Breast epithelium (tissue), 3 donors: ENCODE measurements at regions not wholly inside any gene's neighbourhood (a gene's known extent, or its start where the extent isn't known, plus 50 kb on each side); places are given as distances from the start of the nearest gene placed in this dataset.

Experiments
- CTCF ChIP-seq, 3 donors: fragments of 450-650 bp; IDR thresholded peaks; one replicate each; pipeline ENCODE4 v1.5.1; 2016 to 2017; ENCODE audit warnings: antibody characterized with exemption in 3 of 3, mild to moderate bottlenecking in 3 of 3, moderate library complexity in 3 of 3
- POLR2A ChIP-seq: fragments of 450-650 bp; IDR thresholded peaks from one replicate; pipeline ENCODE4 v1.6.1; 2016; ENCODE audit warnings: antibody characterized with exemption, mild to moderate bottlenecking, moderate library complexity
- POLR2AphosphoS5 ChIP-seq, 3 donors: sonication (generic); formaldehyde crosslinking; IDR thresholded peaks; one replicate each; pipeline ENCODE4 v1.6.1; 2017; ENCODE audit warnings: antibody characterized with exemption in 3 of 3

DNA sequence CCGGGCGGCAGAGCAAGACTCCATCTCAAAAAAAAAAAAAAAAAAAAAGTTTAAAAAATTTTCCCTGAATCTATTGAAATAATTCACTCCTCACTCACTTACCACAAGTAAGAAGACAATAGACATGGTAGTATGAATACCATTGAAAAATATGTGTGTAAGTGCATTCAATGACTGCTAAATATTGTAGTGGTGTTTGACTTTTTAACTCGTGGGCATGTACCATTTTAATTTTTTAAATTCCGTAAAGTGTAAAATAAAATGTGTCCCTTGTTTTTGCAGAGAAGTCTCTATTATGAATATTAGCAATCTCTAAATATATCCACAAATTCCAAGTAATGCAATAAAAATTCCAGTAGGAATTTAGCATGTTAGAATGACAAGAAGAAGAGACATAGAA, 134.1 kb downstream of the COPS8 start:
- TF ChIP-seq CTCF (IDR thresholded peaks at IDR 0.05) (no peak), POLR2A (no peak), POLR2AphosphoS5 (IDR thresholded peaks at IDR 0.05) (no peak)
